ENCODE measurements at regions not wholly inside any gene's neighbourhood (a gene's known extent, or its start where the extent isn't known, plus 50 kb on each side); places are given as distances from the start of the nearest gene placed in this dataset.

GRCh38 chr18:40929399-40929798, 1025.6 kb upstream of the PIK3C3 start:
- Histone ChIP-seq H3K23ac (ENCODE audit: low read length in 2 of 2) (no peak overlapping the region), H3K4ac (ENCODE audit: low read depth in 1 of 2, low read length in 2 of 2) (no peak overlapping the region), H3K4me2 (ENCODE audit: low read length, poor library complexity, severe bottlenecking) (no peak overlapping the region), H2AFZ (ENCODE audit: low read depth, low read length) (no peak overlapping the region), H3K79me1 (replicated peaks; ENCODE audit: low read length, poor library complexity, severe bottlenecking) (no peaks in the 10 kb centered on the region), H2AK5ac (ENCODE audit: low read length, severe bottlenecking) (no peak overlapping the region), H3K9me3 (ENCODE audit: control insufficient read depth, low read length) (no peaks in the 10 kb centered on the region), H3K4me1 (ENCODE audit: control insufficient read depth, insufficient read depth, low read depth, low read length) (no peaks in the 10 kb centered on the region), H2BK120ac (ENCODE audit: low read depth, low read length) (no peak overlapping the region), H3K9ac (ENCODE audit: low read length) (no peak overlapping the region), H2BK12ac (ENCODE audit: low read length in 2 of 2) (no peak overlapping the region), H4K8ac (ENCODE audit: low read length) (no peak overlapping the region), H3K27ac (ENCODE audit: low read length, poor library complexity, severe bottlenecking) (no peak overlapping the region), H2BK5ac (ENCODE audit: low read depth, low read length, poor library complexity, severe bottlenecking) (no peak overlapping the region), H3K18ac (ENCODE audit: low read depth in 1 of 2, low read length in 2 of 2) (no peak overlapping the region), H3K36me3 (ENCODE audit: control insufficient read depth in 1 of 2, insufficient read depth in 2 of 2, low read depth in 1 of 2, low read length in 2 of 2) (no peaks in the 10 kb centered on the region), H4K91ac (ENCODE audit: low read length) (no peak overlapping the region), H3K14ac (ENCODE audit: low read length in 2 of 2) (no peak overlapping the region), H3K27me3 (ENCODE audit: control insufficient read depth in 1 of 2, insufficient read depth in 1 of 2, low read length in 2 of 2) (no peaks in the 10 kb centered on the region), H2BK15ac (ENCODE audit: low read depth, poor library complexity, severe bottlenecking) (no peak overlapping the region), H3K4me3 (ENCODE audit: insufficient read depth in 1 of 2, low read depth in 1 of 2, low read length in 2 of 2) (no peak overlapping the region)
- no peak for DNase-seq
- 90% methylated on average over 6 of the region's 7 CpGs for WGBS

DNA sequence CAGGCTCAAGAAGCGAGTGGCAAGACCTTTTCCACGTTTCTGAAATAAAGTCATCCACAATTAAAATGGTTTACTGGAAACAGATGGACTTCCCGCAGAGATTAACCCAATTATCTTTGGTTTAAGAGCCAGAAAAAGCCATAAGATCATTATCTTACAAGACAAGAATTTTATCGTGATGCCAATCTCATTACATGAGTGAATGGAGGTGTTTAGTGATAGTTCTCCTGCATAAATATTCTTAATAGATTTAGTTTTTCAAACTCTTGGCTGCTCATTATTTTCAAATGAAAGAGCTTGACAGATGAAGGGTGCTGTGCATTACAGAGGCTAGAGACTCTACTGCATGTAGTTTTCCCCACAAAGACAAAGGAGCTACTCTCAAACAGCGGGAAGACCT, 1028.4 kb upstream of the PIK3C3 start:
- Histone ChIP-seq H2BK120ac (ENCODE audit: low read depth, low read length) (no peak overlapping the region), H2BK15ac (ENCODE audit: low read depth, poor library complexity, severe bottlenecking) (no peak overlapping the region), H4K8ac (ENCODE audit: low read length) (no peak overlapping the region), H2AFZ (ENCODE audit: low read depth, low read length) (no peak overlapping the region), H3K4me1 (ENCODE audit: control insufficient read depth, insufficient read depth, low read depth, low read length) (no peaks in the 10 kb centered on the region), H3K4ac (ENCODE audit: low read depth in 1 of 2, low read length in 2 of 2) (no peak overlapping the region), H3K4me3 (ENCODE audit: insufficient read depth in 1 of 2, low read depth in 1 of 2, low read length in 2 of 2) (no peak overlapping the region), H3K9me3 (ENCODE audit: control insufficient read depth, low read length) (no peaks in the 10 kb centered on the region), H2BK12ac (ENCODE audit: low read length in 2 of 2) (no peak overlapping the region), H3K79me1 (replicated peaks; ENCODE audit: low read length, poor library complexity, severe bottlenecking) (no peaks in the 10 kb centered on the region), H3K27ac (ENCODE audit: low read length, poor library complexity, severe bottlenecking) (no peak overlapping the region), H3K23ac (ENCODE audit: low read length in 2 of 2) (no peak overlapping the region), H3K14ac (ENCODE audit: low read length in 2 of 2) (no peak overlapping the region), H3K4me2 (ENCODE audit: low read length, poor library complexity, severe bottlenecking) (no peak overlapping the region), H2BK5ac (ENCODE audit: low read depth, low read length, poor library complexity, severe bottlenecking) (no peak overlapping the region), H4K91ac (ENCODE audit: low read length) (no peak overlapping the region), H3K36me3 (ENCODE audit: control insufficient read depth in 1 of 2, insufficient read depth in 2 of 2, low read depth in 1 of 2, low read length in 2 of 2) (no peaks in the 10 kb centered on the region), H2AK5ac (ENCODE audit: low read length, severe bottlenecking) (no peak overlapping the region), H3K18ac (ENCODE audit: low read depth in 1 of 2, low read length in 2 of 2) (no peak overlapping the region), H3K9ac (ENCODE audit: low read length) (no peak overlapping the region), H3K27me3 (ENCODE audit: control insufficient read depth in 1 of 2, insufficient read depth in 1 of 2, low read length in 2 of 2) (no peaks in the 10 kb centered on the region)
- no peak for DNase-seq
- WGBS: 94% methylated on average over 4 of the region's 5 CpGs

DNA sequence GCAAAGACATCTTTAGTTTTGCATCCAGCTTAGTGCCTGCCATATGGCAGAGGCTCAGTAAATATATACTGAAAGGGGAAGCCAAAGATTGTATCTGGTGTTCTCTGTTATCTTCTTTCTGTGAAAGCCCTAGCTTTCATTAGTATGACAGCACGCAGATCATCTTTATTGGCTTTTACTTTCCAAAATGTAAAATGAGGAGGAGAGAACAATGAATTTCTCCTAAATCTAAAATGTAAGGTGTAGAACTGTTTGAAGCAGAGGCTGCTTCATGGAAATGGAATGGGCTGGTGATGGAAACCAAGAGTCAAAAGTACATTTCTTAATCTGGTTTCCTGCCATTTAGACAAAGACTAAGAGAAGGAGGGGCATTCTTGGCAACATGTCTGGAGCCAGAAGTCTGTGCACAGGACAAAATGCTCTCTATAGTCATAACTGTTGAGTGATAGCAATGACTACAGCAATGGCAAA, 1029.9 kb upstream of the PIK3C3 start:
- Histone ChIP-seq H4K91ac (ENCODE audit: low read length) (no peak overlapping the region), H3K4me2 (ENCODE audit: low read length, poor library complexity, severe bottlenecking) (no peak overlapping the region), H2BK120ac (ENCODE audit: low read depth, low read length) (no peak overlapping the region), H4K8ac (ENCODE audit: low read length) (no peak overlapping the region), H3K23ac (ENCODE audit: low read length in 2 of 2) (no peak overlapping the region), H3K27ac (ENCODE audit: low read length, poor library complexity, severe bottlenecking) (no peak overlapping the region), H3K4me3 (ENCODE audit: insufficient read depth in 1 of 2, low read depth in 1 of 2, low read length in 2 of 2) (no peak overlapping the region), H3K4ac (ENCODE audit: low read depth in 1 of 2, low read length in 2 of 2) (no peak overlapping the region), H2BK5ac (ENCODE audit: low read depth, low read length, poor library complexity, severe bottlenecking) (no peak overlapping the region), H3K36me3 (ENCODE audit: control insufficient read depth in 1 of 2, insufficient read depth in 2 of 2, low read depth in 1 of 2, low read length in 2 of 2) (no peaks in the 10 kb centered on the region), H2AK5ac (ENCODE audit: low read length, severe bottlenecking) (no peak overlapping the region), H2AFZ (ENCODE audit: low read depth, low read length) (no peak overlapping the region), H3K9me3 (ENCODE audit: control insufficient read depth, low read length) (no peaks in the 10 kb centered on the region), H3K18ac (ENCODE audit: low read depth in 1 of 2, low read length in 2 of 2) (no peak overlapping the region), H2BK12ac (ENCODE audit: low read length in 2 of 2) (no peak overlapping the region), H2BK15ac (ENCODE audit: low read depth, poor library complexity, severe bottlenecking) (no peak overlapping the region), H3K14ac (ENCODE audit: low read length in 2 of 2) (no peak overlapping the region), H3K4me1 (ENCODE audit: control insufficient read depth, insufficient read depth, low read depth, low read length) (no peaks in the 10 kb centered on the region), H3K27me3 (ENCODE audit: control insufficient read depth in 1 of 2, insufficient read depth in 1 of 2, low read length in 2 of 2) (no peaks in the 10 kb centered on the region), H3K79me1 (replicated peaks; ENCODE audit: low read length, poor library complexity, severe bottlenecking) (no peaks in the 10 kb centered on the region), H3K9ac (ENCODE audit: low read length) (no peak overlapping the region)
- DNase-seq: no peak
- WGBS: 100% methylated on average over 1 of the region's 1 CpG

DNA sequence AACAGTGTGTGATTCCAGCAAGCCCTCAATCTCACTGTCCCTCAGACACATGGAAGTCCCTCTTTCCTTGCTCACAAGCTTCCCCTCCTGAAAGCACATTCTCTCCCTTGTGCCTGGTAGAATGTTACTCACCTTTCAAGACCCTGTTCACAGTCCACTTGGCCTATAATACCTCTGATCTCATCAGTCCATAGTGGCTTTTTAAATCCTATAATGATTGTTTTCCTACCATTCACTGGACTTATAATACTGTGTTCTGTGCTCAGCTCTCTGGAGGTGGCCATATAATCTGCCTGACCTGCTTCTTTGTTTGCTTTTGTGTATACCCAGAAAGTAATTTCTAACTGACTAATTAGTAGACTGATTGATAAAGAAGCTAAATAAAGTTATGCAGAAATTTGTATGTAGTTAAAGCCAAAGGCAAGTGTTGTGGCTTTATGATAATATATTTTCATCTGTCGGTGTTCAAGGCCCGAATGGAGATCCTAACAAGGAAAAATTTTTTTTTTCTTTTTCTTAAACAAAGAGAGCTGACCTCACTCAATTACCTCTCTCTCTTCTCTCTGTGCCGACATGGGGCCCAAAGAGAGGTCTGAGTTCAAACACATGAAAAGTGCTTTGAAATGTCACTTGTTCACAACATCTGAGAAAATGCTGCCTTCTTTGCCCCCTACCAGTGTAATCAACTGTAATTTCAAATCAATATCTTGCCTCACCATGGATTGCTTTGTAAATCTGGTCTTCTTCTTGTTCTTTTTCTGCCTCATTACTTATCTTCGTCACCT, 1033.0 kb upstream of the PIK3C3 start:
- H3K36me3 ChIP-seq (ENCODE audit: control insufficient read depth in 1 of 2, insufficient read depth in 2 of 2, low read depth in 1 of 2, low read length in 2 of 2): no peaks in the 10 kb centered on the region
- H3K4me2 ChIP-seq (ENCODE audit: low read length, poor library complexity, severe bottlenecking): no peak overlapping the region
- H4K91ac ChIP-seq (ENCODE audit: low read length): no peak overlapping the region
- H3K18ac ChIP-seq (ENCODE audit: low read depth in 1 of 2, low read length in 2 of 2): no peak overlapping the region
- no peak overlapping the region for H3K23ac ChIP-seq (ENCODE audit: low read length in 2 of 2)
- DNase-seq: no peak
- H3K4me1 ChIP-seq (ENCODE audit: control insufficient read depth, insufficient read depth, low read depth, low read length): no peaks in the 10 kb centered on the region
- H2AFZ ChIP-seq (ENCODE audit: low read depth, low read length): no peak overlapping the region
- no peak overlapping the region for H3K9ac ChIP-seq (ENCODE audit: low read length)
- H3K14ac ChIP-seq (ENCODE audit: low read length in 2 of 2): no peak overlapping the region
- H3K9me3 ChIP-seq (ENCODE audit: control insufficient read depth, low read length): no peaks in the 10 kb centered on the region
- no peak overlapping the region for H3K4ac ChIP-seq (ENCODE audit: low read depth in 1 of 2, low read length in 2 of 2)
- H3K4me3 ChIP-seq (ENCODE audit: insufficient read depth in 1 of 2, low read depth in 1 of 2, low read length in 2 of 2): no peak overlapping the region
- no peak overlapping the region for H2BK5ac ChIP-seq (ENCODE audit: low read depth, low read length, poor library complexity, severe bottlenecking)
- no peak overlapping the region for H2BK15ac ChIP-seq (ENCODE audit: low read depth, poor library complexity, severe bottlenecking)
- H4K8ac ChIP-seq (ENCODE audit: low read length): no peak overlapping the region
- H3K27ac ChIP-seq (ENCODE audit: low read length, poor library complexity, severe bottlenecking): no peak overlapping the region
- no peak overlapping the region for H2AK5ac ChIP-seq (ENCODE audit: low read length, severe bottlenecking)
- no peak overlapping the region for H2BK120ac ChIP-seq (ENCODE audit: low read depth, low read length)
- no peaks in the 10 kb centered on the region for H3K27me3 ChIP-seq (ENCODE audit: control insufficient read depth in 1 of 2, insufficient read depth in 1 of 2, low read length in 2 of 2)
- no peak overlapping the region for H2BK12ac ChIP-seq (ENCODE audit: low read length in 2 of 2)
- no peaks in the 10 kb centered on the region for H3K79me1 ChIP-seq (replicated peaks; ENCODE audit: low read length, poor library complexity, severe bottlenecking)
- 97% methylated on average over 4 of the region's 4 CpGs for WGBS
